Thoracic aorta (tissue), 2 donors: ENCODE measurements at regions not wholly inside any gene's neighbourhood (a gene's known extent, or its start where the extent isn't known, plus 50 kb on each side); places are given as distances from the start of the nearest gene placed in this dataset.
"Not testable (repeated sequence)": the region's sequence is repeated elsewhere in the genome, so short reads cannot be mapped to it uniquely, and the experiment has no call there.

ENCODE experiments used
- ATAC-seq: fragments of 150-250 bp; one replicate; pipeline ENCODE4 v1.8.0; 2017; ENCODE audit warnings: low read depth; ENCODE audit not compliant: insufficient number of reproducible peaks, low FRiP score
- DNase-seq: peaks from one replicate; pipeline ENCODE4 v3.0.0-alpha.2; 2020; ENCODE audit warnings: low spot score
- H3K27ac ChIP-seq, 2 donors: fragments of 200-600 bp; sonication (generic); 1 replicate in 1 of 2; 2 replicates in 1 of 2; pipeline ENCODE4 v1.5.1; 2016; ENCODE audit warnings: mild to moderate bottlenecking in 2 of 2, moderate library complexity in 2 of 2
- H3K27me3 ChIP-seq: fragments of 200-600 bp; sonication (generic); replicated peaks from 2 replicates; pipeline ENCODE4 v1.6.0; 2016; ENCODE audit warnings: mild to moderate bottlenecking; ENCODE audit not compliant: insufficient read depth
- H3K36me3 ChIP-seq: fragments of 200-600 bp; sonication (generic); one replicate; pipeline ENCODE4 v1.5.1; 2016
- H3K4me1 ChIP-seq, 2 donors: fragments of 200-600 bp; sonication (generic); 1 replicate in 1 of 2; 2 replicates in 1 of 2; pipeline versions ENCODE4 v1.5.1 to v1.6.0; 2016; ENCODE audit warnings: low read depth in 2 of 2, mild to moderate bottlenecking in 1 of 2; ENCODE audit not compliant: control insufficient read depth in 1 of 2
- H3K4me3 ChIP-seq: fragments of 200-600 bp; sonication (generic); 2 replicates; pipeline ENCODE4 v1.5.1; 2016; ENCODE audit warnings: mild to moderate bottlenecking
- H3K9me3 ChIP-seq: fragments of 200-600 bp; sonication (generic); 2 replicates; pipeline ENCODE4 v1.5.1; 2016
- TF ChIP-seq, protein P1 (sequence below): fragments of 200-600 bp; sonication (generic); IDR thresholded peaks from one replicate; pipeline ENCODE4 v1.5.1; 2019; ENCODE audit warnings: antibody characterized with exemption

DNA sequence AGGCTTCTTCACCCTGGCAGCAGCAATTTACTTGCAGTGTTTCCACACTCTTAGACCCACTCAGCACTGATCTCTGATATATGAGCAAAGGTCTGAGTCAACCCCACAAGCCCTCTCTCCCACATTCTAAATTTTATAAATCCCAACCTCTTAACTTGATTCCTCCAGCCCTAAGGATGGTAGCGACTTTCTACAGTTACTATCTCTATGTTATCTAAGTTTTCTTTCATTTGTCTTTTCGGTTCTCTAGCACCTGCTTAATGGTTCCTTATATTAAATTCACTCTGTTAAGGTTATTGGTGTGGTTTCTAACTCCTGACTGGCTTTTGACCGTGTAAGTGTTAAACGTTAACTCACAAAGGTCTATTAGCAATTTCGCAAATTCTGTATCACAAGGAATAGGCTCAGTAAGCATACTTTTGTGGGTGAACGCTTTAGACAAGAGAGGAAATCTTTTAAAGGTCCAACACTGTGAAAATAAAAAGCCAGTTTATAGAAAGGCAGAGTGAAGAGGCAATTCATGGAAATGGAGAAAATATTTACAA lies 99.3 kb downstream of the DLEU7 start:
- no peaks in the 10 kb centered on the region for H3K27me3 ChIP-seq
- H3K4me1 ChIP-seq: no peaks in the 10 kb centered on the region
- H3K4me3 ChIP-seq: no peak overlapping the region
- H3K36me3 ChIP-seq: no peaks in the 10 kb centered on the region
- no peak overlapping the region for H3K27ac ChIP-seq
- DNase-seq (no peak), ATAC-seq (no peak)
- TF ChIP-seq, protein P1, sequence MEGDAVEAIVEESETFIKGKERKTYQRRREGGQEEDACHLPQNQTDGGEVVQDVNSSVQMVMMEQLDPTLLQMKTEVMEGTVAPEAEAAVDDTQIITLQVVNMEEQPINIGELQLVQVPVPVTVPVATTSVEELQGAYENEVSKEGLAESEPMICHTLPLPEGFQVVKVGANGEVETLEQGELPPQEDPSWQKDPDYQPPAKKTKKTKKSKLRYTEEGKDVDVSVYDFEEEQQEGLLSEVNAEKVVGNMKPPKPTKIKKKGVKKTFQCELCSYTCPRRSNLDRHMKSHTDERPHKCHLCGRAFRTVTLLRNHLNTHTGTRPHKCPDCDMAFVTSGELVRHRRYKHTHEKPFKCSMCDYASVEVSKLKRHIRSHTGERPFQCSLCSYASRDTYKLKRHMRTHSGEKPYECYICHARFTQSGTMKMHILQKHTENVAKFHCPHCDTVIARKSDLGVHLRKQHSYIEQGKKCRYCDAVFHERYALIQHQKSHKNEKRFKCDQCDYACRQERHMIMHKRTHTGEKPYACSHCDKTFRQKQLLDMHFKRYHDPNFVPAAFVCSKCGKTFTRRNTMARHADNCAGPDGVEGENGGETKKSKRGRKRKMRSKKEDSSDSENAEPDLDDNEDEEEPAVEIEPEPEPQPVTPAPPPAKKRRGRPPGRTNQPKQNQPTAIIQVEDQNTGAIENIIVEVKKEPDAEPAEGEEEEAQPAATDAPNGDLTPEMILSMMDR: no peak
- H3K9me3 ChIP-seq: no peaks in the 10 kb centered on the region

DNA sequence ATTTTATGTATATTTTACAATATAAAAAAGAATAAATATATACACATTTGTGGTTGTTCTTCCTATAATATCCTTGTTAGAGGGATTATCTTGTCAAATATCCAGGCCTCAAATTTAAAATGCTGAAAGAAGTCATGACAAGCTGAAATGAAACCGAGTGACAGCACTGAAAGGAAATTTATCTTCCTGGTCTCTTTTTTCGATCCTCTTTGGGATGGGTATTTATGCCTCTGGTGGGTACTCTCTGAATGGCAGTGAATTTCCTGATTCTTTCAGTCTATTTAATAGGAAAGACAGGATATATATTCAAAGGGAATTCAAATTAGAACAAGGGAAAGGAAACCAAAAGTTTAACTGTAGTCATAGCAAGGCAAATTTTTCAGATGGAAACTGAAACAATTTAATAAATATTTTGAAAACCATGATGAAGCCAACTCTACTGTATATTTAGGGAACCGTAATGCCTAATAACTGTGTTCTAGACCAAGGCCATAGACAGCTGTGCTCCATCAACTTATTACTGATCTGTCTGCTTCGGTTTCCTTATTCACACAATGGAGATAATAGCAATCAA lies 97.9 kb downstream of the DLEU7 start:
- no peak for DNase-seq
- TF ChIP-seq, protein P1: no peak
- H3K9me3 ChIP-seq: no peaks in the 10 kb centered on the region
- no peak for ATAC-seq
- H3K27me3 ChIP-seq: no peaks in the 10 kb centered on the region
- no peaks in the 10 kb centered on the region for H3K4me1 ChIP-seq
- H3K4me3 ChIP-seq: no peak overlapping the region
- H3K27ac ChIP-seq: no peak overlapping the region
- H3K36me3 ChIP-seq: no peaks in the 10 kb centered on the region

DNA sequence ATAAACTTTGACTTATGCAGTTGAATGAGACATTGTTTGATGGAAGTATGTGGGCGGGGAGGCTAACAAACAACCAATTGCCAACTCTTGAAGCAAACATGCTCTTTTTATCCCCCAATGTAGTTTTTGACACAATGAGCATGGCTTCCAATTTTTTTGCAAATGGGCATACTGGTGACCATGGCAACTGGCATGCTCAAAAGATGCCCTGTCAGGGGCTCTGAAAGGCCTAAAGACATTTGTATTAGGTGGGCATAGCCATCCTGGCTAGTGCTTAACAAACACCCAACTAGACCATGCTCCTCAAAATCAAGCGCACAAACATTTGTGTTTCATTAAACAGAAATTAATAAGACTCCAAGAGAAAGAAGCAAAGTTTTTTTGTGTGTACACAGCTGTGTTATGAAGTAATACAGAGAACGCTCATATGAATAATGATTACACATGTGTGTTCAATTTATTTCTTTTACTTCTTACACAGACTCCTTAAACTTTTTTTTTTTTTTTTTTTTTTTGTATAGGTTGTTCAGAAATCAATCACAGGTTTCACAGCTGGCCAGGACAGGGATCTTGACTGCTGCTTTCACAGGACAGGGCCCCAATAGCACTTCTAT lies 95.6 kb downstream of the DLEU7 start:
- no peak for DNase-seq
- Histone ChIP-seq H3K36me3 (no peaks in the 10 kb centered on the region), H3K27me3 (no peaks in the 10 kb centered on the region), H3K4me3 (no peak overlapping the region), H3K4me1 (no peaks in the 10 kb centered on the region), H3K27ac (no peak overlapping the region), H3K9me3 (no peaks in the 10 kb centered on the region)
- TF ChIP-seq, protein P1: no peak
- no peak for ATAC-seq

DNA sequence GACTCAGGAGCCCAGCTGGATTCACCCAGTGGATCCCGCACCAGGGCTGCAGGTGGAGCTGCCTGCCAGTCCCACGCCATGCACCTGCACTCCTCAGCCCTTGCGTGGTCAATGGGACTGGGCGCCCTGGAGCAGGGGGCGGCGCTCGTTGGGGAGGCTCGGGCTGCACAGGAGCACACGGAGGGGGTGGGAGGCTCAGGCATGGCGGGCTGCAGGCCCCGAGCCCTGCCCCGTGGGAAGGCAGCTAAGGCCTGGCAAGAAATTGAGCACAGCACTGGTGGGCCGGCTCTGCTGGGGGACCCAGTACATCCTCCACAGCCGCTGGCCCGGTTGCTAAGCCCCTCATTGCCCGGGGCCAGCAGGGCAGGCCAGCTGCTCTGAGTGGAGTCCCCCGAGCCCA lies 90.3 kb downstream of the DLEU7 start:
- H3K4me3 ChIP-seq, H3K27ac ChIP-seq, DNase-seq, H3K36me3 ChIP-seq, H3K4me1 ChIP-seq, H3K27me3 ChIP-seq, H3K9me3 ChIP-seq, ATAC-seq: not testable (repeated sequence)

DNA sequence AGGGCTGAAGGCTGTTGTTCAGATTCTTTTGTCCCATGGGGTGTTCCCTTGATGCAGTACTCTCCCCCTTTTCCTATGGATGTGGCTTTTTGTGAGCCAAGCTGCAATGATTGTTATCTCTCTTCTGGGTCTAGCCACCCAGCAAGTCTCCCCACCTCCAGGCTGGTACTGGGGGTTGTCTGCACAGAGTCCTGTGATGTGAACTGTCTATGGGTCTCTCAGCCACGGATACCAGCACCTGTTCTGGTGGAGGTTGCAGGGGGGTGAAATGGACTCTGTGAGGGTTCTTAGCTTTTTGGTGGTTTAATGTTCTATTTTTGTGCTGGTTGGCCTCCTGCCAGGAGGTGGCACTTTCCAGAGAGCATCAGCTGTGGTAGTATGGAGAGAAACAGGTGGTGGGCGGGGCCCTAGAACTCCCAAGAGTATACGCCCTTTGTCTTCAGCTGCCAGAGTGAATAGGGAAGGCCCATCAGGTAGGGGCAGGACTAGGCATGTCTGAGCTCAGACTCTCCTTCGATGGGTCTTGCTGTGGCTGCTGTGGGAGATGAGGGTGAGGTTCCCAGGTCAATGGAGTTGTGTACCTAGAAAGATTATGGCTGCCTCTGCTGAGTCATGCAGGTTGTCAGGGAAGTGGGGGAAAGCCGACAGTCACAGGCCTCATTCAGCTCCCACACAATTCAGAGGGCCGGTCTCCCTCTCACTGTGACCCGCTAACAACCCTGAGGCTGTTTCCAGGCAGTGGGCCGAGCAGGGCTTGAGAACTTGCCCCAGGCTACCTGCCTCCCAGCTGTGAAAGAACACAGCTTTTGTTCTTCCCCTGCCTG lies 87.4 kb downstream of the DLEU7 start:
- H3K9me3 ChIP-seq, H3K27ac ChIP-seq, H3K36me3 ChIP-seq, H3K27me3 ChIP-seq, ATAC-seq, DNase-seq, H3K4me1 ChIP-seq, H3K4me3 ChIP-seq: not testable (repeated sequence)

DNA sequence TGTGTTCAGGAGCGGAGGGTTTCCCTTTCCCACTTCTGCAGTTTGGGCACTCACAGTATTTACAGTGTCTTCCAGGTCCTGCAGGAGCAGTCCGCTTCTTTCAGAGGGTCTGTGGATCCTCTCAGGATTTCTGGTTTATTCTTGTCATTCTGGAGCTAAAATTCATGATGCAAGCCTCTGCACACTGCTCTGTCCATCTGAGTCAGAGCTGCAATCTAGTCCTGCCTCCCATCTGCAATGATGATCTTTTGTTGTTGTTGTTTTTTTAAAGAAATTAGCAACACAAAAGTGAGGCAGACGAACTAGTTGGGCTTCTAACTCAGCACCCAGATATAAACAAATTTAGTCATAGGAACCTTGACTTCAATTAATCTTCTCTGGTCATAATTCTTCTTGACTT lies 86.5 kb downstream of the DLEU7 start:
- TF ChIP-seq, protein P1: no peak
- H3K9me3 ChIP-seq: no peaks in the 10 kb centered on the region
- DNase-seq (no peak), ATAC-seq (no peak)
- no peaks in the 10 kb centered on the region for H3K36me3 ChIP-seq
- no peak overlapping the region for H3K4me3 ChIP-seq
- no peaks in the 10 kb centered on the region for H3K27me3 ChIP-seq
- no peak overlapping the region for H3K27ac ChIP-seq
- no peaks in the 10 kb centered on the region for H3K4me1 ChIP-seq
